22Rv1 (cell line): ENCODE measurements at regions not wholly inside any gene's neighbourhood (a gene's known extent, or its start where the extent isn't known, plus 50 kb on each side); places are given as distances from the start of the nearest gene placed in this dataset.

ENCODE experiments used
- H3K27ac ChIP-seq: fragments of 450-650 bp; 2 replicates; pipeline ENCODE4 v1.5.1; 2017
- ZFX ChIP-seq: fragments of 450-650 bp; IDR thresholded peaks from 2 replicates; pipeline ENCODE4 v1.6.1; 2017; ENCODE audit warnings: antibody characterized with exemption, borderline replicate concordance
- TF ChIP-seq, protein P1 (sequence below): fragments of 450-650 bp; IDR thresholded peaks from 2 replicates; pipeline ENCODE4 v1.5.1; 2017; ENCODE audit warnings: mild to moderate bottlenecking

DNA sequence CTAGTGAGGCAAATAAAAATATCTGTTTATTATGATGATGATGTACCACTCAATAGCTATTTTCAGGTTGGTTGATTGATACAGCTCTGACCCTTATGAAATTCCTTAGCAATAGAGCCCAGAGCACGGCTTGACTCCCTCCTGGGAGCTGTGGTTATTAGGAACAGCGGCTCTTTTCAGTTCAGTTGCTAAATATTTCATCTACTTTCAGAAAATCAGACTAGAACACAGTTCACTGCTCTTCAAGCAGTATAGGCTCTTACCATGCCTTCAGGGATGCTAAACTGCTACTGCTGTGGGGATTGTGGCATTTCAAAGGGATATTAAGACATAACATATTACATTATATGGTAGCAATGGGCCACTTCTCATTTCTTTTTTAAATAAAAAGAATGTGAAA lies 218.8 kb downstream of the SNCA start:
- TF ChIP-seq, protein P1, sequence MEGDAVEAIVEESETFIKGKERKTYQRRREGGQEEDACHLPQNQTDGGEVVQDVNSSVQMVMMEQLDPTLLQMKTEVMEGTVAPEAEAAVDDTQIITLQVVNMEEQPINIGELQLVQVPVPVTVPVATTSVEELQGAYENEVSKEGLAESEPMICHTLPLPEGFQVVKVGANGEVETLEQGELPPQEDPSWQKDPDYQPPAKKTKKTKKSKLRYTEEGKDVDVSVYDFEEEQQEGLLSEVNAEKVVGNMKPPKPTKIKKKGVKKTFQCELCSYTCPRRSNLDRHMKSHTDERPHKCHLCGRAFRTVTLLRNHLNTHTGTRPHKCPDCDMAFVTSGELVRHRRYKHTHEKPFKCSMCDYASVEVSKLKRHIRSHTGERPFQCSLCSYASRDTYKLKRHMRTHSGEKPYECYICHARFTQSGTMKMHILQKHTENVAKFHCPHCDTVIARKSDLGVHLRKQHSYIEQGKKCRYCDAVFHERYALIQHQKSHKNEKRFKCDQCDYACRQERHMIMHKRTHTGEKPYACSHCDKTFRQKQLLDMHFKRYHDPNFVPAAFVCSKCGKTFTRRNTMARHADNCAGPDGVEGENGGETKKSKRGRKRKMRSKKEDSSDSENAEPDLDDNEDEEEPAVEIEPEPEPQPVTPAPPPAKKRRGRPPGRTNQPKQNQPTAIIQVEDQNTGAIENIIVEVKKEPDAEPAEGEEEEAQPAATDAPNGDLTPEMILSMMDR, result no peak
- no peak for TF ChIP-seq ZFX
- no peak overlapping the region for H3K27ac ChIP-seq

- TF ChIP-seq, protein P1, result no peak
- TF ChIP-seq ZFX, result no peak
- no peak overlapping the region for H3K27ac ChIP-seq
Measured at GRCh38 chr4:89617317-89617716, 219.6 kb downstream of the SNCA start.

GRCh38 chr4:89616382-89616781 lies 220.6 kb downstream of the SNCA start:
- TF ChIP-seq, protein P1, result no peak
- TF ChIP-seq ZFX, result no peak
- H3K27ac ChIP-seq, result no peak overlapping the region

GRCh38 chr4:89615051-89615450 lies 221.9 kb downstream of the SNCA start:
- no peak overlapping the region for H3K27ac ChIP-seq
- no peak for TF ChIP-seq ZFX
- TF ChIP-seq, protein P1, result no peak

DNA sequence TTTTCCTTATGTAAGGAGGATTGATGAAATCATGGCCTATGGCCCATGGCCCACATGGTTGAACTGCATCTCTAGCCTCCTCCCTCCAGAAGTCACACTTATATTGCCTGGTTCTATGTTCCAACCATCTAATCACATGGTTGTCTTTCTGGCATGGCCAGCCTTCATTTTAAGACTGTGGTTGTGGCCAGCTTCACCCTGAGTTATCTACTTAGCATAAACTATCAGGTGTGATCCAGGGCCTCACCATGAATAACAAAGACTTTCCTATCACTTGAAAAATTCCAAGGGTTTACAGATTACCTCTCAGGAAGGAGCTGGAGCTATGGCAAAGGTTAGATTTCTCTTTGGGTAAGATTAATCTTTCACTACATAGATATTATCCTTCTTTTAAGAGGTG lies 222.8 kb downstream of the SNCA start:
- H3K27ac ChIP-seq, result no peak overlapping the region
- no peak for TF ChIP-seq ZFX
- TF ChIP-seq, protein P1, result no peak

GRCh38 chr4:89610236-89610635 lies 226.7 kb downstream of the SNCA start:
- H3K27ac ChIP-seq, result no peak overlapping the region
- TF ChIP-seq, protein P1, result no peak
- no peak for TF ChIP-seq ZFX

DNA sequence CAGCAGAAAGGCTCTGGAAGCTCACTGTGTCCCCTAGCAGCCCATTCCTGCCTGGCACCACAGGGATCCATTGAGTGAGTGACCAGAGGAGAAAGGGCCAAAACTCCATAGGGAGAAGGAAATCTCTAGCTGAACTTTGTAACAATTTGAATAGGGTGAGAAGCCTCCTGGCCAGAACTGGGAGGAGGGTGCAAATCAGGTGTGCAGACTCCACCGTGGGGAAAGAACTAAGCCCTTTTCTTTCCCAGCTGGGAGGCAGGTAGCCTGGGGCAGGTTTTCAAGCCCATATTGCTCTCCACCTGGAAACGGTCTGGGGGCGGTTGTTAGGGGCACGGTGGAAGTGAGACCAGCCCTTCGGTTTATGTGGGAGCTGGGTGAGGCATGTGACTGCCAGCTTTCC lies 227.2 kb downstream of the SNCA start:
- H3K27ac ChIP-seq, result no peak overlapping the region
- no peak for TF ChIP-seq ZFX
- TF ChIP-seq, protein P1, result no peak
